PC-9 (cell line): ENCODE measurements at regions not wholly inside any gene's neighbourhood (a gene's known extent, or its start where the extent isn't known, plus 50 kb on each side); places are given as distances from the start of the nearest gene placed in this dataset.

Experiments used
- BruUV-seq: library from RNA; stranded (reverse); fragments of 400-500 nt; replicated peaks from 2 replicates; lab custom pipeline; 2021; lab: Mats Ljungman, UMichigan
- CTCF ChIA-PET: fragments of 300-600 bp; sonication (Branson Sonifier 250); formaldehyde crosslinking; loops from one replicate; lab custom pipeline; 2022; ENCODE audit warnings: antibody characterized with exemption; lab: Charles Lee
- POLR2A ChIA-PET: fragments of 300-600 bp; sonication (Branson Sonifier 250); formaldehyde crosslinking; loops from one replicate; lab custom pipeline; 2022; ENCODE audit warnings: antibody characterized with exemption; ENCODE audit not compliant: unreplicated experiment; lab: Charles Lee
- DNase-seq, 2 experiments: peaks; one replicate each; pipeline versions ENCODE4 v3.0.0 to v3.0.0-alpha.2; 2015 to 2022; ENCODE audit warnings: mixed read lengths in 1 of 2
- H2AFZ ChIP-seq: fragments of 200-600 bp; sonication (generic); 2 replicates; pipeline ENCODE4 v1.8.1; 2017; ENCODE audit warnings: antibody characterized with exemption
- H3F3A ChIP-seq: fragments of 200-600 bp; sonication (generic); 2 replicates; pipeline ENCODE4 v1.8.1; 2017; ENCODE audit warnings: antibody characterized with exemption, mild to moderate bottlenecking, low read depth; ENCODE audit not compliant: insufficient read depth
- H3K27ac ChIP-seq: fragments of 200-600 bp; sonication (generic); 2 replicates; pipeline ENCODE4 v1.6.1; 2016; ENCODE audit warnings: mixed run types
- H3K27me3 ChIP-seq: fragments of 200-600 bp; sonication (generic); 2 replicates; pipeline ENCODE4 v1.6.1; 2016; ENCODE audit warnings: low read depth, mixed run types; ENCODE audit not compliant: insufficient read depth
- H3K36me3 ChIP-seq: fragments of 200-600 bp; sonication (generic); 2 replicates; pipeline ENCODE4 v1.6.1; 2016; ENCODE audit warnings: low read depth, mixed run types
- H3K4me1 ChIP-seq: fragments of 200-600 bp; sonication (generic); replicated peaks from 2 replicates; pipeline ENCODE4 v1.6.1; 2016; ENCODE audit warnings: mixed run types; ENCODE audit not compliant: insufficient read depth
- H3K4me2 ChIP-seq: fragments of 200-600 bp; sonication (generic); 2 replicates; pipeline ENCODE4 v1.6.1; 2017; ENCODE audit warnings: mixed run types
- H3K4me3 ChIP-seq: fragments of 200-600 bp; sonication (generic); 2 replicates; pipeline ENCODE4 v1.6.1; 2016; ENCODE audit warnings: mixed run types
- H3K79me2 ChIP-seq: fragments of 200-600 bp; sonication (generic); 2 replicates; pipeline ENCODE4 v1.6.1; 2017; ENCODE audit warnings: low read depth, mixed run types
- H3K9me2 ChIP-seq: fragments of 200-600 bp; sonication (generic); 2 replicates; pipeline ENCODE4 v1.8.1; 2017; ENCODE audit warnings: mild to moderate bottlenecking; ENCODE audit not compliant: insufficient read depth
- H3K9me3 ChIP-seq: fragments of 200-600 bp; sonication (generic); 2 replicates; pipeline ENCODE4 v1.8.1; 2016; ENCODE audit warnings: low read depth; ENCODE audit not compliant: insufficient read depth
- H4K20me1 ChIP-seq: fragments of 200-600 bp; sonication (generic); 2 replicates; pipeline ENCODE4 v1.8.1; 2017; ENCODE audit not compliant: insufficient read depth
- EZH2 ChIP-seq: fragments of 200-600 bp; sonication (generic); IDR thresholded peaks from 2 replicates; pipeline ENCODE4 v1.8.0; 2017; ENCODE audit warnings: antibody characterized with exemption, low read depth
- intact Hi-C: fragments of 100-400 bp; cut with micrococcal nuclease; formaldehyde crosslinking; loops from one replicate; pipeline ENCODE4 v1.10.0; 2022; ENCODE audit not compliant: unreplicated experiment
- TF ChIP-seq, protein P1 (sequence below): fragments of 200-600 bp; sonication (generic); conservative IDR thresholded peaks from 2 replicates; pipeline ENCODE4 v1.6.1; 2017; ENCODE audit warnings: mixed run types, antibody characterized with exemption, mild to moderate bottlenecking, moderate library complexity

DNA sequence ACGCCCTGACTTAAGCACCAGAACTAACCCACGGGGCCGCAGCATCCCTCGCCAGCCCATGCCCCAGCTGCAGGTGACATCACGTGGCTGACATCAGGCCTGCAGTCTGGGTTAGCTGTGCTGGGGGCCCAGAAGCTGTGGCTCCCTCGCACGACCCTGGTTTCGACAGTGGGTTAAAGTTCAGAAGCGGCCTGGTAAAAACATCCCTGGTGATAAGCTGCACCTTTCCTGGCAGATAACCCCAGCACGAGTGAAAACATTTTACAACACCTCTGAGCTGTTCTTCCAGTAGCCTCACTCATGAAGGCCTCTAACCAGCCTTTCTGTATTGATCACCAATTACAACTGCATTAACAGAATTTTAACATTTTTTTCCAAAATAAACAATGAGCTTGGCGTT is 136.4 kb upstream of the RREB1 start:
- Histone ChIP-seq H3K36me3 (no peaks in the 10 kb centered on the region), H3K4me1 (peaks cover 42% of the 10 kb centered on the region), H3F3A (peaks cover 11% of the 10 kb centered on the region), H3K9me3 (no peaks in the 10 kb centered on the region), H3K79me2 (no peaks in the 10 kb centered on the region), H3K27ac (no peak overlapping the region), H3K9me2 (no peaks in the 10 kb centered on the region), H3K27me3 (no peaks in the 10 kb centered on the region), H3K4me2 (no peak overlapping the region), H3K4me3 (no peak overlapping the region), H4K20me1 (no peaks in the 10 kb centered on the region), H2AFZ (no peak overlapping the region)
- intact Hi-C loops = loop anchor here (5.0 kb wide), 1 partner anchor 159 kb away; no protein-coding TSS in a partner anchor
- no peak for TF ChIP-seq EZH2
- TF ChIP-seq, protein P1, sequence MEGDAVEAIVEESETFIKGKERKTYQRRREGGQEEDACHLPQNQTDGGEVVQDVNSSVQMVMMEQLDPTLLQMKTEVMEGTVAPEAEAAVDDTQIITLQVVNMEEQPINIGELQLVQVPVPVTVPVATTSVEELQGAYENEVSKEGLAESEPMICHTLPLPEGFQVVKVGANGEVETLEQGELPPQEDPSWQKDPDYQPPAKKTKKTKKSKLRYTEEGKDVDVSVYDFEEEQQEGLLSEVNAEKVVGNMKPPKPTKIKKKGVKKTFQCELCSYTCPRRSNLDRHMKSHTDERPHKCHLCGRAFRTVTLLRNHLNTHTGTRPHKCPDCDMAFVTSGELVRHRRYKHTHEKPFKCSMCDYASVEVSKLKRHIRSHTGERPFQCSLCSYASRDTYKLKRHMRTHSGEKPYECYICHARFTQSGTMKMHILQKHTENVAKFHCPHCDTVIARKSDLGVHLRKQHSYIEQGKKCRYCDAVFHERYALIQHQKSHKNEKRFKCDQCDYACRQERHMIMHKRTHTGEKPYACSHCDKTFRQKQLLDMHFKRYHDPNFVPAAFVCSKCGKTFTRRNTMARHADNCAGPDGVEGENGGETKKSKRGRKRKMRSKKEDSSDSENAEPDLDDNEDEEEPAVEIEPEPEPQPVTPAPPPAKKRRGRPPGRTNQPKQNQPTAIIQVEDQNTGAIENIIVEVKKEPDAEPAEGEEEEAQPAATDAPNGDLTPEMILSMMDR = no peak
- ChIA-PET POLR2A (no interaction called here), CTCF (no interaction called here)
- no TSS peak for BruUV-seq
- no peak for DNase-seq

DNA sequence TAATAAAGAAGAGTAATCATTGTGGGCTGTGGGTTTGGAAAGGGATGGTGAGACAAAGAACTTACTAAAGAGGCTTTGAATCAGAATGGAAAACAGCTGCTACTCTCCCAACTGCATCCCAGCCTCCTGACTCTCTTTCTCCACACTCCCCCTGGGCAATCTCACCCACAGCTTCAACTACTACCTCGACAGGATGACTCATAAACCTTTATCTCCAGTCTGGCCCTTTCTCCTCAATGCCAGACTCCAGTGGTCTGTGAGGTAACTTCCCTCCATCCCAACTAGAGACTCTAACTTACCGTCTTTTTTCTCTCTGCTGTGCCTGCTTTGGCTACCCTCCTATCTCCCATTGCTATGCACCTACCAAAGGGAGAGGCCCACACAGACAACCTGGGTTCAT is 135.3 kb upstream of the RREB1 start:
- peaks cover 40% of the 10 kb centered on the region for H3K4me1 ChIP-seq
- no peak overlapping the region for H3K4me2 ChIP-seq
- H3K9me3 ChIP-seq = no peaks in the 10 kb centered on the region
- TF ChIP-seq EZH2 = no peak
- TF ChIP-seq, protein P1 = no peak
- H2AFZ ChIP-seq = no peak overlapping the region
- peak; percentile 12 to 43 for DNase-seq
- no peaks in the 10 kb centered on the region for H3K27me3 ChIP-seq
- H3K9me2 ChIP-seq = no peaks in the 10 kb centered on the region
- no peak overlapping the region for H3K4me3 ChIP-seq
- H3K36me3 ChIP-seq = no peaks in the 10 kb centered on the region
- no TSS peak for BruUV-seq
- no peaks in the 10 kb centered on the region for H3K79me2 ChIP-seq
- intact Hi-C loops = loop anchor here (5.0 kb wide), 1 partner anchor 160 kb away; no protein-coding TSS in a partner anchor
- no peaks in the 10 kb centered on the region for H4K20me1 ChIP-seq
- CTCF ChIA-PET = no interaction called here
- H3K27ac ChIP-seq = no peak overlapping the region
- POLR2A ChIA-PET = no interaction called here
- H3F3A ChIP-seq = peaks cover 11% of the 10 kb centered on the region

DNA sequence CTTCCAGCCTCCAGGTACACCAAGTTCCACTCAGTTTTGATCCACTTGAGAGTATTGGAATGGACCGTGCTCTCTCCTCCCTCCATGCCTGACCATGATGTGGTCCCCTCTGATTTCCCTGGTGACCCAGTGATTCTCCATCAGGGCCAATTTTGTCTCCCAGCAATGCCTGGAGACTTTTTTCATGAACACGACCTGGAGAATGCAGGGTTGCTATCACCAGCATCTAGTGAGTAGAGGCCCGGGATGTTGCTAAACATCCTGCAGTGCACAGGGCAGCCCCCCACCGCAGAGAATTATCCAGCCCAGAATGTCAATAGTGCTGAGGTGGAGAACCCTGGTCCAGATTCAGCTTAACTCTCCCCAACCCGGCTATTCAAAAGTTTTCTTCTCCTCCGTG is 134.0 kb upstream of the RREB1 start:
- no peaks in the 10 kb centered on the region for H3K36me3 ChIP-seq
- BruUV-seq = no TSS peak
- TF ChIP-seq EZH2 = no peak
- TF ChIP-seq, protein P1 = no peak
- no peaks in the 10 kb centered on the region for H3K27me3 ChIP-seq
- no peaks in the 10 kb centered on the region for H3K9me2 ChIP-seq
- peaks cover 8% of the 10 kb centered on the region for H3F3A ChIP-seq
- H3K4me3 ChIP-seq = no peak overlapping the region
- no peaks in the 10 kb centered on the region for H3K79me2 ChIP-seq
- no peaks in the 10 kb centered on the region for H4K20me1 ChIP-seq
- no peak overlapping the region for H3K27ac ChIP-seq
- no peak overlapping the region for H3K4me2 ChIP-seq
- intact Hi-C loops = loop anchor here (5.0 kb wide), 1 partner anchor 161 kb away; no protein-coding TSS in a partner anchor
- ChIA-PET CTCF (no interaction called here), POLR2A (no interaction called here)
- no peak for DNase-seq
- H3K4me1 ChIP-seq = peaks cover 36% of the 10 kb centered on the region
- no peak overlapping the region for H2AFZ ChIP-seq
- H3K9me3 ChIP-seq = no peaks in the 10 kb centered on the region
